ENCODE measurements at regions not wholly inside any gene's neighbourhood (a gene's known extent, or its start where the extent isn't known, plus 50 kb on each side); places are given as distances from the start of the nearest gene placed in this dataset.

GRCh38 chr6:71531841-71532240 is 243.2 kb downstream of the OGFRL1 start:
- Mint-ChIP-seq H3K27ac (ENCODE audit: unreplicated experiment) (no peak overlapping the region), H3K27me3 (ENCODE audit: low read depth) (peaks cover 7% of the 10 kb centered on the region), H3K4me3 (ENCODE audit: unreplicated experiment) (no peak overlapping the region), H3K36me3 (ENCODE audit: low read depth) (no peaks in the 10 kb centered on the region), H3K4me1 (ENCODE audit: low read depth) (no peaks in the 10 kb centered on the region), H3K9me3 (ENCODE audit: low read depth) (no peaks in the 10 kb centered on the region)
- DNase-seq (ENCODE audit: low spot score): no peak
- no peak for TF ChIP-seq CTCF (IDR thresholded peaks at IDR 0.05)

GRCh38 chr6:71533939-71534379 is 245.3 kb downstream of the OGFRL1 start:
- TF ChIP-seq CTCF (IDR thresholded peaks at IDR 0.05): peak; percentile 97
- Mint-ChIP-seq H3K4me1 (ENCODE audit: low read depth) (peaks cover 7% of the 10 kb centered on the region), H3K36me3 (ENCODE audit: low read depth) (no peaks in the 10 kb centered on the region)

GRCh38 chr6:71534921-71535320 is 246.3 kb downstream of the OGFRL1 start:
- Mint-ChIP-seq H3K27ac (ENCODE audit: unreplicated experiment) (no peak overlapping the region), H3K27me3 (ENCODE audit: low read depth) (peaks cover 7% of the 10 kb centered on the region), H3K9me3 (ENCODE audit: low read depth) (no peaks in the 10 kb centered on the region), H3K4me3 (ENCODE audit: unreplicated experiment) (no peak overlapping the region), H3K36me3 (ENCODE audit: low read depth) (no peaks in the 10 kb centered on the region), H3K4me1 (ENCODE audit: low read depth) (peaks cover 7% of the 10 kb centered on the region)
- DNase-seq (ENCODE audit: low spot score): no peak
- TF ChIP-seq CTCF (IDR thresholded peaks at IDR 0.05): no peak

More at GRCh38 chr6:71533939-71534379, 245.3 kb downstream of the OGFRL1 start:
- Mint-ChIP-seq H3K9me3 (ENCODE audit: low read depth) (no peaks in the 10 kb centered on the region), H3K27ac (ENCODE audit: unreplicated experiment) (no peak overlapping the region), H3K27me3 (ENCODE audit: low read depth) (peaks cover 7% of the 10 kb centered on the region), H3K4me3 (ENCODE audit: unreplicated experiment) (no peak overlapping the region)
- DNase-seq (ENCODE audit: low spot score): no peak

GRCh38 chr6:71537717-71538116 is 249.1 kb downstream of the OGFRL1 start:
- H3K27ac Mint-ChIP-seq (ENCODE audit: unreplicated experiment): no peak overlapping the region
- TF ChIP-seq CTCF (IDR thresholded peaks at IDR 0.05): no peak
- DNase-seq (ENCODE audit: low spot score): no peak
- H3K9me3 Mint-ChIP-seq (ENCODE audit: low read depth): no peaks in the 10 kb centered on the region
- no peak overlapping the region for H3K4me3 Mint-ChIP-seq (ENCODE audit: unreplicated experiment)
- peaks cover 7% of the 10 kb centered on the region for H3K4me1 Mint-ChIP-seq (ENCODE audit: low read depth)
- peaks cover 7% of the 10 kb centered on the region for H3K27me3 Mint-ChIP-seq (ENCODE audit: low read depth)
- no peaks in the 10 kb centered on the region for H3K36me3 Mint-ChIP-seq (ENCODE audit: low read depth)

- no peak for DNase-seq (ENCODE audit: low spot score)
- Mint-ChIP-seq H3K27ac (ENCODE audit: unreplicated experiment) (peak overlapping the region; percentile 52), H3K27me3 (ENCODE audit: low read depth) (no peaks in the 10 kb centered on the region), H3K36me3 (ENCODE audit: low read depth) (no peaks in the 10 kb centered on the region), H3K9me3 (ENCODE audit: low read depth) (peaks cover 11% of the 10 kb centered on the region), H3K4me3 (ENCODE audit: unreplicated experiment) (no peak overlapping the region), H3K4me1 (ENCODE audit: low read depth) (peaks cover 15% of the 10 kb centered on the region)
- no peak for TF ChIP-seq CTCF (IDR thresholded peaks at IDR 0.05)
Measured at GRCh38 chr6:71544028-71544427, 255.4 kb downstream of the OGFRL1 start.

Measured in chondrocyte (in vitro differentiated cells).